Mucosa of descending colon (tissue), 3 donors: ENCODE measurements at regions not wholly inside any gene's neighbourhood (a gene's known extent, or its start where the extent isn't known, plus 50 kb on each side); places are given as distances from the start of the nearest gene placed in this dataset.

Experiments used
- ATAC-seq: fragments of 200-7000 bp; cut with Tn5 transposase; one replicate; pipeline ENCODE4 v1.9.1; 2020; ENCODE audit warnings: mild to moderate bottlenecking, moderate library complexity
- DNase-seq, 3 donors: peaks; one replicate each; pipeline ENCODE4 v3.0.0-alpha.2; 2020
- H3K36me3 ChIP-seq: fragments of 200-600 bp; one replicate; pipeline ENCODE4 v1.8.0; 2021; ENCODE audit warnings: low read depth, mild to moderate bottlenecking
- H3K4me1 ChIP-seq: fragments of 200-600 bp; one replicate; pipeline ENCODE4 v1.8.0; 2021; ENCODE audit warnings: low read depth, mild to moderate bottlenecking
- H3K4me3 ChIP-seq: fragments of 200-600 bp; one replicate; pipeline ENCODE4 v1.8.0; 2021; ENCODE audit warnings: mild to moderate bottlenecking
- H3K9me3 ChIP-seq: fragments of 200-600 bp; one replicate; pipeline ENCODE4 v1.8.0; 2021; ENCODE audit warnings: mild to moderate bottlenecking
- CTCF ChIP-seq: fragments of 200-600 bp; IDR thresholded peaks from one replicate; pipeline ENCODE4 v1.8.0; 2022; ENCODE audit warnings: antibody characterized with exemption, mild to moderate bottlenecking
- intact Hi-C, 2 donors: fragments of 100-400 bp; cut with DNase I in 1 of 2; cut with micrococcal nuclease in 1 of 2; formaldehyde crosslinking; loops; one replicate each; pipeline versions ENCODE4 v1.11.0 to v1.11.1; 2022; cut with DNase I, micrococcal nuclease
- donor health status: DM: no; HTN: no; CAD: no; lungs with moderate emphysema.
- donor health status: DM: no; HTN: no; CAD: no.
- donor health status: DM: no; HTN: yes; CAD: no.

- Histone ChIP-seq H3K4me3 (no peak overlapping the region), H3K4me1 (no peaks in the 10 kb centered on the region), H3K9me3 (no peaks in the 10 kb centered on the region), H3K36me3 (no peaks in the 10 kb centered on the region)
- no peak for TF ChIP-seq CTCF
- DNase-seq: no peak
- no peak for ATAC-seq
- intact Hi-C loops: no loop called here
These were observed 339.2 kb downstream of the PRR16 start for GRCh38 chr5:120803282-120803681.

- DNase-seq (no peak), ATAC-seq (no peak)
- TF ChIP-seq CTCF: no peak
- H3K36me3 ChIP-seq: no peaks in the 10 kb centered on the region
- H3K4me1 ChIP-seq: no peaks in the 10 kb centered on the region
- H3K9me3 ChIP-seq: no peaks in the 10 kb centered on the region
- intact Hi-C loops: no loop called here
- no peak overlapping the region for H3K4me3 ChIP-seq
These were observed 341.0 kb downstream of the PRR16 start for GRCh38 chr5:120805131-120805530.

- H3K36me3 ChIP-seq: no peaks in the 10 kb centered on the region
- H3K4me1 ChIP-seq: no peaks in the 10 kb centered on the region
- TF ChIP-seq CTCF: no peak
- no peaks in the 10 kb centered on the region for H3K9me3 ChIP-seq
- ATAC-seq: no peak
- intact Hi-C loops: no loop called here
- no peak for DNase-seq
- no peak overlapping the region for H3K4me3 ChIP-seq
These were observed 342.1 kb downstream of the PRR16 start for GRCh38 chr5:120806202-120806601.

GRCh38 chr5:120808135-120808534 lies 344.0 kb downstream of the PRR16 start:
- Histone ChIP-seq H3K9me3 (no peaks in the 10 kb centered on the region), H3K4me3 (no peak overlapping the region), H3K36me3 (no peaks in the 10 kb centered on the region), H3K4me1 (no peaks in the 10 kb centered on the region)
- TF ChIP-seq CTCF: no peak
- intact Hi-C loops: no loop called here
- DNase-seq (no peak), ATAC-seq (no peak)

- H3K4me1 ChIP-seq: no peaks in the 10 kb centered on the region
These were observed 344.5 kb downstream of the PRR16 start for GRCh38 chr5:120808606-120809005.

More at GRCh38 chr5:120808606-120809005, 344.5 kb downstream of the PRR16 start:
- ATAC-seq (no peak), DNase-seq (no peak)
- Histone ChIP-seq H3K36me3 (no peaks in the 10 kb centered on the region), H3K4me3 (no peak overlapping the region), H3K9me3 (no peaks in the 10 kb centered on the region)
- no peak for TF ChIP-seq CTCF
- intact Hi-C loops: no loop called here
